ENCODE measurements at regions not wholly inside any gene's neighbourhood (a gene's known extent, or its start where the extent isn't known, plus 50 kb on each side); places are given as distances from the start of the nearest gene placed in this dataset.
"Not testable (repeated sequence)": the region's sequence is repeated elsewhere in the genome, so short reads cannot be mapped to it uniquely, and the experiment has no call there.

DNA sequence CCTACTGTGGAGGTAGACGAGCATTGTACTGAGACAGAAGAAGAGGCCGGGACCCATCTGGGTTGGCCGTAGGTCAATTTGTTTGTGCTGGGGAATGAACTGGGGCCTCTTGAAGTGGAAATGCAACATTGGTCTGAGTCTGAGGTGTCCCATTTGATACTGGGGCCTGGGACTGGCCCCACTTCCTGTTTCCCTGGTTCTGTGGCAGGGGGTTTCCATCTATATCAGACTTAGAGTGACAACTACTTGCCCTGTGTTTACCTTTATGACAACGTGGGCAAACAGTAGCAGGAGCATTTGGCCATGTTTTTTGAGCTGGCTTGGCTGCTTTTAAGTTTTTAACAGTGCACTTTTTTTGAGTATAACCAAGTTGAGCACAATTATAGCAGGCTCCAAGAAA is 146.1 kb upstream of the NLGN4Y start:
- TF ChIP-seq, protein P1, sequence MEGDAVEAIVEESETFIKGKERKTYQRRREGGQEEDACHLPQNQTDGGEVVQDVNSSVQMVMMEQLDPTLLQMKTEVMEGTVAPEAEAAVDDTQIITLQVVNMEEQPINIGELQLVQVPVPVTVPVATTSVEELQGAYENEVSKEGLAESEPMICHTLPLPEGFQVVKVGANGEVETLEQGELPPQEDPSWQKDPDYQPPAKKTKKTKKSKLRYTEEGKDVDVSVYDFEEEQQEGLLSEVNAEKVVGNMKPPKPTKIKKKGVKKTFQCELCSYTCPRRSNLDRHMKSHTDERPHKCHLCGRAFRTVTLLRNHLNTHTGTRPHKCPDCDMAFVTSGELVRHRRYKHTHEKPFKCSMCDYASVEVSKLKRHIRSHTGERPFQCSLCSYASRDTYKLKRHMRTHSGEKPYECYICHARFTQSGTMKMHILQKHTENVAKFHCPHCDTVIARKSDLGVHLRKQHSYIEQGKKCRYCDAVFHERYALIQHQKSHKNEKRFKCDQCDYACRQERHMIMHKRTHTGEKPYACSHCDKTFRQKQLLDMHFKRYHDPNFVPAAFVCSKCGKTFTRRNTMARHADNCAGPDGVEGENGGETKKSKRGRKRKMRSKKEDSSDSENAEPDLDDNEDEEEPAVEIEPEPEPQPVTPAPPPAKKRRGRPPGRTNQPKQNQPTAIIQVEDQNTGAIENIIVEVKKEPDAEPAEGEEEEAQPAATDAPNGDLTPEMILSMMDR (IDR thresholded peaks at IDR 0.05; ENCODE audit: insufficient read depth, low read depth, low read length) = no peak
- H3K4me3 ChIP-seq (ENCODE audit: low read depth, low read length) = no peak overlapping the region
- DNase-seq (ENCODE audit: low read depth) = no peak

DNA sequence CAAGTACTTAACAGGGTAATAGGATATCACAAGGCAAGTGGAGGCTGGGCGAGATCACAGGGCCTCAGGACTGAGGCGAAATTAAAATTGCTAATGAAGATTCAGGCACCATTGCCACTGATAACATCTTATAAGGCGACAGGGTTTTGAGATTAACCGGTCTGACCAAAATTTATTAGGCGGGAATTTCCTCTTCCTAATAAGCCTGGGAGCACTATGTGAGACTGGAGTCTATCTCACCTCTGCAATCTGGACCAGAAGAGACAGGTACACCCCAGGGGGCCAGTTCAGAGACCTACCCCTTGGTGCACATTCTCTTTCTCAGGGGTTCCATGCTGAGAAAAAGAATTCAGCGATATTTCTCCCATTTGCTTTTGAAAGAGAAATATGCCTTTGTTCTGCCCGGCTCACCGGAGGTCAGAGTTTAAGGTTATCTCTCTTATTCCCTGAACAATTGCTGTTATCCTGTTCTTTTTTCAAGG is 113.7 kb upstream of the NLGN4Y start:
- not testable (repeated sequence) for H3K4me3 ChIP-seq (ENCODE audit: low read depth, low read length); DNase-seq (ENCODE audit: low read depth)

DNA sequence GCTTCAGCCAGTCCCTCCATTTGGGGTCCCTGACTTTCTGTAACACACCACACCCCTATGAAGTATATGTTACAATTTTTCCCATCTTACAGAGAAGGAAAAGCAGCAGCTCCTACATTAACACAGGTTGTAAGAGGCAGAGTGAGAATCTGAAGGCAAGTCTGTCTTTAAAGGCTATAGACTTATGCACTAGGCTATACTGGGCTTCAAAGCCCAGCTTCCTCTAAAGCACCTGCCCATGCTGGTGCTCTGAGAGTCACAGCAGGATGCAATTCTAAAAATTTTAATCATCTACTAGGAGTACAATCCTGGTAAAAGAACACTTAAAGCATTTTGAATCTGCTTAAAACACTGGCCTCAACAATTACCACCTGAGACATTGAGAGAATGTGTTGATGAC is 113.0 kb upstream of the NLGN4Y start:
- no peak overlapping the region for H3K4me3 ChIP-seq (ENCODE audit: low read depth, low read length)
- DNase-seq (ENCODE audit: low read depth) = no peak
- TF ChIP-seq, protein P1 (IDR thresholded peaks at IDR 0.05; ENCODE audit: insufficient read depth, low read depth, low read length) = no peak

DNA sequence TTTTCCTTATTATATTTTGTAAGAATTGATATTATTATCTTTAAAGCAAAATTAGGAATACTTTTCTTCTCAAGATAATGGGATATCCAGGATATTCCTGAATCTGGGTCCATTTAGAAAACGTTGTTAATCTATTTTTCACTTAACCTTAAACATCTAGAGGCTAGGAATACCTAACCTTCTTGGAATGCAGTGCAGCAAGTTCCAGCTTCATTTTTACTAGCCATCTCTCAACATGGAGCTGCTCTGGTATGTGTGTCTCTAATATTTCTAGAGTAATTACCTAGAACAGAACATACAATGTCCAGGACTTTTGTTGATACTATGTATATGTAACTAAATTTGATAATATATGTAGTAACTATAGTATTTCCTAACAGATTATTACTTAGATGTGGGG is 87.8 kb upstream of the NLGN4Y start:
- no peak overlapping the region for H3K4me3 ChIP-seq (ENCODE audit: low read depth, low read length)
- no peak for DNase-seq (ENCODE audit: low read depth)
- TF ChIP-seq, protein P1 (IDR thresholded peaks at IDR 0.05; ENCODE audit: insufficient read depth, low read depth, low read length) = no peak

DNA sequence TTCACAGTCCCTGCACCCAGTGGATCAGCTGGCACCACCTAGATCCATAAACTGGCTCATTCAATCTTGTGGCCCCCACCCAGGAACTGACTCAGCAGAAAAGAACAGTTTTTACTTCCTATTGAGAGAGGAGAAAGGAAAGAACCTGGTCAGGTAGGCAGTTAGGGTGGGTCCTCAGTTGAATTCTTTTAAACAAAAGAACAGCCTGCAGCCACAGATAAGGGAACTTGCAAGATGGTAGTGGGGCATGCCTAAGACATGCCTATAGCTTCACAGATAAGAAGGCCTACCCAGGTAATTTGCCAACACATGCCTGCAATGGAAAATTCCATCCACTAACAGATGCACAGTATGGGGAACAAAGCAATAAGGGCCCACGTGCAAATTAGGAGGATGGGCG is 86.7 kb upstream of the NLGN4Y start:
- DNase-seq (ENCODE audit: low read depth) = no peak
- TF ChIP-seq, protein P1 (IDR thresholded peaks at IDR 0.05; ENCODE audit: insufficient read depth, low read depth, low read length) = no peak
- no peak overlapping the region for H3K4me3 ChIP-seq (ENCODE audit: low read depth, low read length)

DNA sequence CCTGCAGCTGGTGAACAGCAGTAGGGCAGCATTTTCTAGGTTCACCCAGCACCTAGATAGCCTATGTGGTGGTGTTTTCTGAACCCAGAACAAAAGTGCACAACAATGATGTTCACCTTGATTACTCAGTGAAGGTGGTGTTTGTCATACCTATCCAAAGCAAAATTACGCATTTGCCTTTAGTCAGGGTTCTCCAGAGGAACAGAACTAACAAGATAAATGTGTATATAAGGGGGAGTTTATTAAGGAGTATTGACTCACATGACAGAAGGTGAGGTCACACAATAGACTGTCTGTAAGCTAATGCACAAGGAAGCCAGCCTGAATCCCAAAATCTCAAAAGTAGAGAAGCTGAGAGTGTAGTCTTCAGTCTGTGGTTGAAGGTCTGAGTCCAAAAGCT is 85.9 kb upstream of the NLGN4Y start:
- no peak overlapping the region for H3K4me3 ChIP-seq (ENCODE audit: low read depth, low read length)
- TF ChIP-seq, protein P1 (IDR thresholded peaks at IDR 0.05; ENCODE audit: insufficient read depth, low read depth, low read length) = no peak
- DNase-seq (ENCODE audit: low read depth) = no peak

DNA sequence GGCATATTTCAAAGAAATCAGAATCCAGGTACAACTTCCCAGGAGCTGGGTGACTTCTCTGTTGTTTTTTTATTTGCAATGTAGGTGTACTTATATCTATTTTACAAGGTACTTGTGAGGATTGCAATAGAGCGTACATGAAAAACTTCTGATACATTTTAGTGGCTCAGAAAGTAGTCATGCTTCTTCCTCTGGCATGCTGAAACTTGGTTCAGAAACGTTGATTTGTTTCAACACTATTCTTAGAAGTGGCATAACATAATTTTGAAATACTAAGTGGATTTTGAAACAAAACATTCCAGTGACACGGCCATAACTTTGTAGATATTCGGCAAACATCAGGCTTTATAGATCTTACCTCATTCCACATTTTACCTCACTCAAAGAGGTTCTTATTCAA is 79.8 kb upstream of the NLGN4Y start:
- TF ChIP-seq, protein P1 (IDR thresholded peaks at IDR 0.05; ENCODE audit: insufficient read depth, low read depth, low read length) = no peak
- DNase-seq (ENCODE audit: low read depth) = no peak
- H3K4me3 ChIP-seq (ENCODE audit: low read depth, low read length) = no peak overlapping the region

All from fibroblast of villous mesenchyme (primary cell).